Esophagus squamous epithelium (tissue), 4 donors: ENCODE measurements at regions not wholly inside any gene's neighbourhood (a gene's known extent, or its start where the extent isn't known, plus 50 kb on each side); places are given as distances from the start of the nearest gene placed in this dataset.

Source experiments
- POLR2A ChIP-seq, 4 donors: fragments of 450-650 bp; IDR thresholded peaks; one replicate each; pipeline ENCODE4 v1.6.1; 2017; ENCODE audit warnings: antibody characterized with exemption in 4 of 4, mild to moderate bottlenecking in 4 of 4, moderate library complexity in 3 of 4
- TF ChIP-seq, protein P1 (sequence below), 6 experiments: fragments of 450-650 bp in 4 of 6; fragments of 200-600 bp in 2 of 6; sonication (generic) in 2 of 6; IDR thresholded peaks; one replicate each; pipeline ENCODE4 v1.5.1; 2016 to 2019; ENCODE audit warnings: antibody characterized with exemption in 6 of 6, mild to moderate bottlenecking in 4 of 6, moderate library complexity in 4 of 6

GRCh38 chr9:13053504-13053903, 226.0 kb downstream of the MPDZ start:
- TF ChIP-seq, protein P1, sequence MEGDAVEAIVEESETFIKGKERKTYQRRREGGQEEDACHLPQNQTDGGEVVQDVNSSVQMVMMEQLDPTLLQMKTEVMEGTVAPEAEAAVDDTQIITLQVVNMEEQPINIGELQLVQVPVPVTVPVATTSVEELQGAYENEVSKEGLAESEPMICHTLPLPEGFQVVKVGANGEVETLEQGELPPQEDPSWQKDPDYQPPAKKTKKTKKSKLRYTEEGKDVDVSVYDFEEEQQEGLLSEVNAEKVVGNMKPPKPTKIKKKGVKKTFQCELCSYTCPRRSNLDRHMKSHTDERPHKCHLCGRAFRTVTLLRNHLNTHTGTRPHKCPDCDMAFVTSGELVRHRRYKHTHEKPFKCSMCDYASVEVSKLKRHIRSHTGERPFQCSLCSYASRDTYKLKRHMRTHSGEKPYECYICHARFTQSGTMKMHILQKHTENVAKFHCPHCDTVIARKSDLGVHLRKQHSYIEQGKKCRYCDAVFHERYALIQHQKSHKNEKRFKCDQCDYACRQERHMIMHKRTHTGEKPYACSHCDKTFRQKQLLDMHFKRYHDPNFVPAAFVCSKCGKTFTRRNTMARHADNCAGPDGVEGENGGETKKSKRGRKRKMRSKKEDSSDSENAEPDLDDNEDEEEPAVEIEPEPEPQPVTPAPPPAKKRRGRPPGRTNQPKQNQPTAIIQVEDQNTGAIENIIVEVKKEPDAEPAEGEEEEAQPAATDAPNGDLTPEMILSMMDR (IDR thresholded peaks at IDR 0.05), result no peak
- TF ChIP-seq POLR2A (IDR thresholded peaks at IDR 0.05), result no peak
